Endothelial cell of umbilical vein (primary cell): ENCODE measurements at regions not wholly inside any gene's neighbourhood (a gene's known extent, or its start where the extent isn't known, plus 50 kb on each side); places are given as distances from the start of the nearest gene placed in this dataset.

Experiments used
- BruUV-seq: library from RNA; stranded (reverse); fragments of 400-500 nt; replicated peaks from 2 replicates; lab custom pipeline; 2021; lab: Mats Ljungman, UMichigan
- CTCF ChIA-PET: fragments of 300-600, 350-600 bp; sonication (Branson Sonifier 250); formaldehyde crosslinking; loops from one replicate; lab custom pipeline; 2021; ENCODE audit warnings: antibody characterized with exemption, inconsistent platforms; lab: Charles Lee
- POLR2A ChIA-PET: fragments of 300-600, 350-600 bp; sonication (Branson Sonifier 250); formaldehyde crosslinking; loops from one replicate; lab custom pipeline; 2021; ENCODE audit warnings: antibody characterized with exemption, inconsistent platforms; lab: Charles Lee
- DNase-seq: peaks from one replicate; pipeline ENCODE4 v3.0.0-alpha.2; 2011; ENCODE audit warnings: low read depth, low spot score
- FAIRE-seq: peaks from 2 replicates; lab custom pipeline; 2011; peaks lifted over from hg19 to GRCh38; lab: Jason Lieb, UNC
- H2AFZ ChIP-seq: 2 replicates; pipeline ENCODE4 v1.6.0; 2012; ENCODE audit warnings: low read depth, low read length, control low read depth, inconsistent platforms
- H3K27ac ChIP-seq: 2 replicates; pipeline ENCODE4 v1.5.1; 2011; ENCODE audit warnings: low read depth, mild to moderate bottlenecking, control low read depth, low read length, moderate library complexity; ENCODE audit not compliant: insufficient read depth
- H3K27me3 ChIP-seq, 2 experiments: 2 replicates each; pipeline versions ENCODE4 v1.6.0 to v1.6.1; 2011; ENCODE audit warnings: low read length in 2 of 2, mixed read lengths in 1 of 2; ENCODE audit not compliant: control insufficient read depth in 2 of 2, insufficient read depth in 2 of 2
- H3K36me3 ChIP-seq, 2 experiments: 2 replicates in 1 of 2; 3 replicates in 1 of 2; pipeline ENCODE4 v1.5.1; 2011; ENCODE audit warnings: low read length in 2 of 2, mild to moderate bottlenecking in 1 of 2, moderate library complexity in 1 of 2; ENCODE audit not compliant: control insufficient read depth in 2 of 2, insufficient read depth in 2 of 2; ENCODE audit errors: extremely low read depth in 1 of 2
- H3K4me1 ChIP-seq: 3 replicates; pipeline ENCODE4 v1.5.1; 2011; ENCODE audit warnings: mild to moderate bottlenecking, low read length; ENCODE audit not compliant: control insufficient read depth, insufficient read depth; ENCODE audit errors: extremely low read depth
- H3K4me2 ChIP-seq: 2 replicates; pipeline ENCODE4 v1.6.1; 2011; ENCODE audit warnings: low read length, control low read depth, mixed read lengths; ENCODE audit not compliant: insufficient read depth
- H3K4me3 ChIP-seq, 3 experiments: fragments of 200-600 bp in 1 of 3; sonication (generic), shearing (Covaris generic) in 1 of 3; replicated peaks in 1 of 3; 2 replicates each; pipeline ENCODE4 v1.5.1; 2011 to 2016; ENCODE audit warnings: control low read depth in 3 of 3, low read length in 3 of 3, mild to moderate bottlenecking in 2 of 3, inconsistent platforms in 1 of 3, low read depth in 1 of 3, moderate library complexity in 1 of 3; ENCODE audit not compliant: insufficient read depth in 1 of 3
- H3K79me2 ChIP-seq: 2 replicates; pipeline ENCODE4 v1.6.0; 2012; ENCODE audit warnings: low read length, inconsistent platforms; ENCODE audit not compliant: control insufficient read depth, insufficient read depth
- H3K9ac ChIP-seq: replicated peaks from 2 replicates; pipeline ENCODE3; 2011; ENCODE audit warnings: low read length, control low read depth; ENCODE audit not compliant: insufficient read depth; ENCODE audit errors: extremely low read depth
- H3K9me1 ChIP-seq: replicated peaks from 3 replicates; pipeline ENCODE4 v1.6.0; 2011; ENCODE audit warnings: mild to moderate bottlenecking, low read length; ENCODE audit not compliant: control insufficient read depth, insufficient read depth; ENCODE audit errors: extremely low read depth
- H3K9me3 ChIP-seq: replicated peaks from 2 replicates; pipeline ENCODE4 v1.5.1; 2012; ENCODE audit warnings: low read length, inconsistent platforms; ENCODE audit not compliant: control insufficient read depth, insufficient read depth
- H4K20me1 ChIP-seq: replicated peaks from 2 replicates; pipeline ENCODE3; 2011; ENCODE audit warnings: mild to moderate bottlenecking, low read length; ENCODE audit not compliant: control insufficient read depth, insufficient read depth; ENCODE audit errors: extremely low read depth
- EZH2 ChIP-seq: IDR thresholded peaks from 2 replicates; pipeline ENCODE4 v1.6.1; 2012; ENCODE audit warnings: borderline replicate concordance, low read depth, mild to moderate bottlenecking, moderate library complexity, low read length, inconsistent platforms; ENCODE audit not compliant: severe bottlenecking
- FOS ChIP-seq: IDR thresholded peaks from 2 replicates; pipeline ENCODE4 v1.6.1; 2011; ENCODE audit warnings: mild to moderate bottlenecking, low read length, moderate library complexity, borderline replicate concordance; ENCODE audit not compliant: insufficient read depth
- GATA2 ChIP-seq: IDR thresholded peaks from 2 replicates; pipeline ENCODE4 v1.7.0; 2011; ENCODE audit warnings: low read depth, mild to moderate bottlenecking, moderate library complexity, mixed read lengths, low read length; ENCODE audit not compliant: insufficient read length, insufficient read depth
- JUN ChIP-seq: IDR thresholded peaks from 2 replicates; pipeline ENCODE4 v1.6.1; 2011; ENCODE audit warnings: borderline replicate concordance, low read depth; ENCODE audit not compliant: insufficient read length, insufficient read depth
- MYC ChIP-seq: IDR thresholded peaks from one replicate; pipeline ENCODE4 v1.6.1; 2011; ENCODE audit warnings: mild to moderate bottlenecking, low read depth, low read length
- POLR2A ChIP-seq: IDR thresholded peaks from 2 replicates; pipeline ENCODE4 v1.6.1; 2012; ENCODE audit warnings: low read depth, mild to moderate bottlenecking, control low read depth, low read length
- POLR2AphosphoS5 ChIP-seq: IDR thresholded peaks from 2 replicates; pipeline ENCODE4 v1.6.1; 2012; ENCODE audit warnings: low read depth, mild to moderate bottlenecking, control low read depth, low read length, moderate library complexity; ENCODE audit not compliant: insufficient read depth
- dilution Hi-C: fragments of 300-500 bp; cut with MboI; formaldehyde crosslinking; loops from one replicate; pipeline ENCODE4 v1.15.0; 2019; ENCODE audit warnings: low sequenced_read_pairs; ENCODE audit not compliant: extremely low pct_ligation_motif_present
- intact Hi-C: fragments of 100-400 bp; cut with micrococcal nuclease; formaldehyde crosslinking; loops from one replicate; pipeline ENCODE4 v1.10.0; 2022
- TF ChIP-seq, protein P1 (sequence below), 2 donors: IDR thresholded peaks; 1 replicate in 1 of 2; 2 replicates in 1 of 2; pipeline ENCODE4 v1.5.1; 2011; ENCODE audit warnings: low read length in 2 of 2, mild to moderate bottlenecking in 2 of 2, moderate library complexity in 2 of 2, control low read depth in 1 of 2, inconsistent platforms in 1 of 2, low read depth in 1 of 2; ENCODE audit not compliant: insufficient read depth in 1 of 2; ENCODE audit errors: extremely low read depth in 1 of 2
- TF ChIP-seq, protein P2 (sequence below): IDR thresholded peaks from 2 replicates; pipeline ENCODE4 v1.6.1; 2011; ENCODE audit not compliant: insufficient read depth, insufficient read length

DNA sequence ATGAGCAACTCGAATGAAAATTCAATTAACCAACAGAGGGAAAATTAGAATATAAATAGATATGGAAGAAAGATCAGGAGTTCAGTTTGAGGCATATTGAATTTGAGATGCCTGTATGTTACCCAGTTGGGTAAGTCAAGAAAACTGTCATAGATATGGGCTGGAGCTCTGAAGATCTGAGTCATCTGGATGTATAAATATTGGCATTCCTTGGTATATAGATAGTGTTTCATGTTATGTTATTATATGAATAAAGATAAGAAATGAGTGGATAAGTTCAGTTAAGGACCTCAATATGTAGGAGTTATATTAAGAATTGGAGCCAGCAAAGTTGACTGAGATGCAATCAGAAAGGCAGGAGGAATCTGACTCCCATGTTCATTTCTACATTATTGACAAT lies 543.6 kb upstream of the SMIM31 start:
- POLR2A ChIA-PET: no interaction called here
- DNase-seq (no peak), FAIRE-seq (no peak)
- peaks cover 2% of the 10 kb centered on the region for H3K9me3 ChIP-seq
- TF ChIP-seq FOS (no peak), MYC (no peak), POLR2AphosphoS5 (no peak), POLR2A (no peak), JUN (no peak), EZH2 (no peak), GATA2 (no peak)
- TF ChIP-seq, protein P1, sequence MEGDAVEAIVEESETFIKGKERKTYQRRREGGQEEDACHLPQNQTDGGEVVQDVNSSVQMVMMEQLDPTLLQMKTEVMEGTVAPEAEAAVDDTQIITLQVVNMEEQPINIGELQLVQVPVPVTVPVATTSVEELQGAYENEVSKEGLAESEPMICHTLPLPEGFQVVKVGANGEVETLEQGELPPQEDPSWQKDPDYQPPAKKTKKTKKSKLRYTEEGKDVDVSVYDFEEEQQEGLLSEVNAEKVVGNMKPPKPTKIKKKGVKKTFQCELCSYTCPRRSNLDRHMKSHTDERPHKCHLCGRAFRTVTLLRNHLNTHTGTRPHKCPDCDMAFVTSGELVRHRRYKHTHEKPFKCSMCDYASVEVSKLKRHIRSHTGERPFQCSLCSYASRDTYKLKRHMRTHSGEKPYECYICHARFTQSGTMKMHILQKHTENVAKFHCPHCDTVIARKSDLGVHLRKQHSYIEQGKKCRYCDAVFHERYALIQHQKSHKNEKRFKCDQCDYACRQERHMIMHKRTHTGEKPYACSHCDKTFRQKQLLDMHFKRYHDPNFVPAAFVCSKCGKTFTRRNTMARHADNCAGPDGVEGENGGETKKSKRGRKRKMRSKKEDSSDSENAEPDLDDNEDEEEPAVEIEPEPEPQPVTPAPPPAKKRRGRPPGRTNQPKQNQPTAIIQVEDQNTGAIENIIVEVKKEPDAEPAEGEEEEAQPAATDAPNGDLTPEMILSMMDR (IDR thresholded peaks at IDR 0.05; ENCODE audit: extremely low read depth in 1 of 2, insufficient read depth in 1 of 2, low read depth in 1 of 2, low read length in 2 of 2): no peak
- TF ChIP-seq, protein P2, sequence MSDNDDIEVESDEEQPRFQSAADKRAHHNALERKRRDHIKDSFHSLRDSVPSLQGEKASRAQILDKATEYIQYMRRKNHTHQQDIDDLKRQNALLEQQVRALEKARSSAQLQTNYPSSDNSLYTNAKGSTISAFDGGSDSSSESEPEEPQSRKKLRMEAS: no peak
- no peaks in the 10 kb centered on the region for H3K36me3 ChIP-seq
- dilution Hi-C loops: no loop called here
- no peaks in the 10 kb centered on the region for H4K20me1 ChIP-seq
- no peak overlapping the region for H3K4me3 ChIP-seq
- no peaks in the 10 kb centered on the region for H3K4me1 ChIP-seq
- no peak overlapping the region for H3K27ac ChIP-seq
- H2AFZ ChIP-seq: no peak overlapping the region
- CTCF ChIA-PET: no interaction called here
- H3K9ac ChIP-seq: no peak overlapping the region
- no TSS peak for BruUV-seq
- H3K79me2 ChIP-seq: no peaks in the 10 kb centered on the region
- no peaks in the 10 kb centered on the region for H3K9me1 ChIP-seq
- intact Hi-C loops: no loop called here
- H3K27me3 ChIP-seq: no peaks in the 10 kb centered on the region
- no peak overlapping the region for H3K4me2 ChIP-seq
